Panc1 (cell line): ENCODE measurements at regions not wholly inside any gene's neighbourhood (a gene's known extent, or its start where the extent isn't known, plus 50 kb on each side); places are given as distances from the start of the nearest gene placed in this dataset.

ENCODE experiments used
- CTCF ChIP-seq: fragments of 450-650 bp; IDR thresholded peaks from 2 replicates; pipeline ENCODE4 v1.5.1; 2017; ENCODE audit warnings: mild to moderate bottlenecking
- POLR2AphosphoS5 ChIP-seq: IDR thresholded peaks from 2 replicates; pipeline ENCODE4 v1.6.1; 2012; ENCODE audit warnings: mild to moderate bottlenecking, low read depth, low read length, moderate library complexity
- SIN3A ChIP-seq: IDR thresholded peaks from 2 replicates; pipeline ENCODE4 v1.6.1; 2012; ENCODE audit warnings: low read depth, mild to moderate bottlenecking, low read length, moderate library complexity, borderline replicate concordance; ENCODE audit not compliant: insufficient read depth
- TF ChIP-seq, protein P1 (sequence below), 2 experiments: IDR thresholded peaks; 2 replicates each; pipeline ENCODE4 v1.6.1; 2011 to 2012; ENCODE audit warnings: low read depth in 2 of 2, control low read depth in 1 of 2, low read length in 1 of 2, mild to moderate bottlenecking in 1 of 2, moderate library complexity in 1 of 2; ENCODE audit not compliant: insufficient read depth in 1 of 2

DNA sequence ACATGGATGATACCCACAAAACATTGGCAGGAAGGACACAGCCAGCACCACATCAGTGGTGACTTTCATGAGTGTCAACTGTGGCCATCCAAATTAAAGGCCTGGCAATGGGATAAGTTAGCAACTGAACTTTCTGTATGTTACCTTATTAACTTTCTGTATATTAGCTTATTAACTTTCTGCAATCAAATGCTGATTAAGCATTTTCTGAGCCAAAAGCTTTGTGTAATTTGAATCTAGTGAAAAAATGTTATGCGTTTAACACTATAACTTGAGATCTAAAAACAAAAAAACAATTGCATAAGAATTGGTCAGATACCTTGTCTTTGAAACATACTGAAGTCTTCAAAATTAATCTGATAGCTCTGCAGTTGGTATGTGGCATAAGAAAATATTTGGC lies 159.3 kb downstream of the ZNF33B start:
- TF ChIP-seq SIN3A (no peak), CTCF (no peak), POLR2AphosphoS5 (no peak)
- TF ChIP-seq, protein P1, sequence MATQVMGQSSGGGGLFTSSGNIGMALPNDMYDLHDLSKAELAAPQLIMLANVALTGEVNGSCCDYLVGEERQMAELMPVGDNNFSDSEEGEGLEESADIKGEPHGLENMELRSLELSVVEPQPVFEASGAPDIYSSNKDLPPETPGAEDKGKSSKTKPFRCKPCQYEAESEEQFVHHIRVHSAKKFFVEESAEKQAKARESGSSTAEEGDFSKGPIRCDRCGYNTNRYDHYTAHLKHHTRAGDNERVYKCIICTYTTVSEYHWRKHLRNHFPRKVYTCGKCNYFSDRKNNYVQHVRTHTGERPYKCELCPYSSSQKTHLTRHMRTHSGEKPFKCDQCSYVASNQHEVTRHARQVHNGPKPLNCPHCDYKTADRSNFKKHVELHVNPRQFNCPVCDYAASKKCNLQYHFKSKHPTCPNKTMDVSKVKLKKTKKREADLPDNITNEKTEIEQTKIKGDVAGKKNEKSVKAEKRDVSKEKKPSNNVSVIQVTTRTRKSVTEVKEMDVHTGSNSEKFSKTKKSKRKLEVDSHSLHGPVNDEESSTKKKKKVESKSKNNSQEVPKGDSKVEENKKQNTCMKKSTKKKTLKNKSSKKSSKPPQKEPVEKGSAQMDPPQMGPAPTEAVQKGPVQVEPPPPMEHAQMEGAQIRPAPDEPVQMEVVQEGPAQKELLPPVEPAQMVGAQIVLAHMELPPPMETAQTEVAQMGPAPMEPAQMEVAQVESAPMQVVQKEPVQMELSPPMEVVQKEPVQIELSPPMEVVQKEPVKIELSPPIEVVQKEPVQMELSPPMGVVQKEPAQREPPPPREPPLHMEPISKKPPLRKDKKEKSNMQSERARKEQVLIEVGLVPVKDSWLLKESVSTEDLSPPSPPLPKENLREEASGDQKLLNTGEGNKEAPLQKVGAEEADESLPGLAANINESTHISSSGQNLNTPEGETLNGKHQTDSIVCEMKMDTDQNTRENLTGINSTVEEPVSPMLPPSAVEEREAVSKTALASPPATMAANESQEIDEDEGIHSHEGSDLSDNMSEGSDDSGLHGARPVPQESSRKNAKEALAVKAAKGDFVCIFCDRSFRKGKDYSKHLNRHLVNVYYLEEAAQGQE (IDR thresholded peaks at IDR 0.05; ENCODE audit: insufficient read depth in 1 of 2, low read depth in 2 of 2, low read length in 1 of 2), result no peak
